HFFc6 (cell line): ENCODE measurements at regions not wholly inside any gene's neighbourhood (a gene's known extent, or its start where the extent isn't known, plus 50 kb on each side); places are given as distances from the start of the nearest gene placed in this dataset.

Experiments
- DNase-seq: peaks from one replicate; pipeline ENCODE4 v3.0.0-alpha.2; 2018
- H3K27ac Mint-ChIP-seq: 2 replicates; pipeline ENCODE4 v1.8.0; 2020; ENCODE audit warnings: mild to moderate bottlenecking, mixed read lengths
- H3K27me3 Mint-ChIP-seq: 2 replicates; pipeline ENCODE4 v1.8.0; 2021; ENCODE audit warnings: mild to moderate bottlenecking, moderate library complexity, mixed read lengths; ENCODE audit not compliant: insufficient read depth
- H3K36me3 Mint-ChIP-seq: 2 replicates; pipeline ENCODE4 v1.8.0; 2021; ENCODE audit warnings: low read depth, mixed read lengths
- H3K4me1 Mint-ChIP-seq: 2 replicates; pipeline ENCODE4 v1.8.0; 2020; ENCODE audit warnings: low read depth, mixed read lengths
- H3K4me3 Mint-ChIP-seq: 2 replicates; pipeline ENCODE4 v1.8.0; 2020; ENCODE audit warnings: mild to moderate bottlenecking, moderate library complexity, mixed read lengths
- H3K9me3 Mint-ChIP-seq: 2 replicates; pipeline ENCODE4 v1.8.0; 2020; ENCODE audit warnings: mild to moderate bottlenecking, mixed read lengths
- TF ChIP-seq, protein P1 (sequence below): fragments of 200-600 bp; sonication (generic); IDR thresholded peaks from 2 replicates; pipeline ENCODE4 v1.5.0; 2021; ENCODE audit warnings: antibody characterized with exemption, mild to moderate bottlenecking

DNA sequence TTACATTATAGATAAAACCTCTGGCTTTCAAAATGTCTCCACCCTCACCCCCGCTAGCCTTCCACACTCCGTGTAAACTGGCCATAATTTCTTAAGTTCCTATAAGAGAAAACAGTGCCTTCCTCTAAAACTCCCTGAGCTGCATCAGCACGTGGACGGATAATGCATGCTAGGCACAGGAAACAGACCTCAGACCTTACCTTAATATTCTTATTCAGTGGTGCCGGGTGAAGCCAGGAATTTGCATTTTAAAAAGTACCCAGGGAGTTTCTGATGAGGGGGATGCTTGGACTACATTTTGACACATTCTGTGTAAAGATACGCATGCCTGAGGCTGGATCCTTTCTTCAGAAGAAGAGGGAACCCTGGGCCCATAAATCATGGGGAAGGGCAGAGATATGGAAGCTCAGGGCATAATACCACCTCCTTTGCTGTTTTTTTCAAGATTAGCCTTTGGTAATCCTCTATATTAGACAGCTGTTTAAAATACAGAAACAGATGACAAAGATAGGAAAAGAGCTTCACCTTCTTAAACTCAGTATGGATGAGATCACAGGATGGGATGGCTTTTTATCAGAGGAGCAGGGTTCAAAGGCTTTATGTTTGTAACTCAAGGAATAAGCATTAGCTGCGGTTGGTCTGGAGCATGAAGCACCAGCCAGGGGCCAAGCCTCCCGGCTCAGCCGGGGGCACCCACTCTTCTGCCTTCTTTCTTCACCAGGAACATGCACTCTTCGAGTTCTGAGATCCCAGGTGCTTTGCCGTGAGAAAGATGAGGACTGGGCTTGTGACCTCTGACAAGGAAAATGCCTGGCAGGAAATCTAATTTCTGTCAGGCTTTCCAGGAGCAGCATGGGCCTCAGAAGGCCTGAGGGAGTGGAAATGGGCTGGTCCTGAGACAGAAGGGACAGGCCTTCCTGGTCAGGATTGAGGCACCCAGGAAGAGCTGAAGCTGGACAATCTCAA lies 218.1 kb upstream of the SOX4 start:
- H3K36me3 Mint-ChIP-seq, result no peaks in the 10 kb centered on the region
- H3K27ac Mint-ChIP-seq, result no peak overlapping the region
- H3K9me3 Mint-ChIP-seq, result peaks cover 4% of the 10 kb centered on the region; the same call in 1 of the 2 replicates
- peaks cover 16% of the 10 kb centered on the region for H3K4me1 Mint-ChIP-seq
- H3K27me3 Mint-ChIP-seq, result peaks cover 9% of the 10 kb centered on the region
- TF ChIP-seq, protein P1, sequence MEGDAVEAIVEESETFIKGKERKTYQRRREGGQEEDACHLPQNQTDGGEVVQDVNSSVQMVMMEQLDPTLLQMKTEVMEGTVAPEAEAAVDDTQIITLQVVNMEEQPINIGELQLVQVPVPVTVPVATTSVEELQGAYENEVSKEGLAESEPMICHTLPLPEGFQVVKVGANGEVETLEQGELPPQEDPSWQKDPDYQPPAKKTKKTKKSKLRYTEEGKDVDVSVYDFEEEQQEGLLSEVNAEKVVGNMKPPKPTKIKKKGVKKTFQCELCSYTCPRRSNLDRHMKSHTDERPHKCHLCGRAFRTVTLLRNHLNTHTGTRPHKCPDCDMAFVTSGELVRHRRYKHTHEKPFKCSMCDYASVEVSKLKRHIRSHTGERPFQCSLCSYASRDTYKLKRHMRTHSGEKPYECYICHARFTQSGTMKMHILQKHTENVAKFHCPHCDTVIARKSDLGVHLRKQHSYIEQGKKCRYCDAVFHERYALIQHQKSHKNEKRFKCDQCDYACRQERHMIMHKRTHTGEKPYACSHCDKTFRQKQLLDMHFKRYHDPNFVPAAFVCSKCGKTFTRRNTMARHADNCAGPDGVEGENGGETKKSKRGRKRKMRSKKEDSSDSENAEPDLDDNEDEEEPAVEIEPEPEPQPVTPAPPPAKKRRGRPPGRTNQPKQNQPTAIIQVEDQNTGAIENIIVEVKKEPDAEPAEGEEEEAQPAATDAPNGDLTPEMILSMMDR, result no peak
- H3K4me3 Mint-ChIP-seq, result no peak overlapping the region
- DNase-seq, result no peak

DNA sequence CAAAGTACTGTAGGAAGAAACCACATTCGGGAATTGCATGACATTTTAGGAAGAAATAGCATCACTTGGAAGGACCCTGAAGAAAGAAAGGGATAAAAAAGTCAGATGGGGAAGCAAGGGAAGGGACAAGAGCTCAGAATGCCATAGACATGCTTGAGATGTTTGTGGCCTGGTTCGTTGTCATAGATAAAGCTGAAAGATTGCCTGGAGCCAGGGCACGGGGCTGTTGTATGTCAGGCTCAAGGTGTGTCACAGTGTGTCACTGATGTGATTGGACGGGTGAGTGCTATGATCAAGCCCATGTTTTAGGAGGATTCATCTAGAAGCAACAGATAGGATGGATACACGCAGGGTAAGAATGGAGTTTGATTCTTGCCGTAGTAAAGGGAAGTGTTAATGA lies 216.2 kb upstream of the SOX4 start:
- H3K9me3 Mint-ChIP-seq, result peaks cover 4% of the 10 kb centered on the region; the same call in 1 of the 2 replicates

DNA sequence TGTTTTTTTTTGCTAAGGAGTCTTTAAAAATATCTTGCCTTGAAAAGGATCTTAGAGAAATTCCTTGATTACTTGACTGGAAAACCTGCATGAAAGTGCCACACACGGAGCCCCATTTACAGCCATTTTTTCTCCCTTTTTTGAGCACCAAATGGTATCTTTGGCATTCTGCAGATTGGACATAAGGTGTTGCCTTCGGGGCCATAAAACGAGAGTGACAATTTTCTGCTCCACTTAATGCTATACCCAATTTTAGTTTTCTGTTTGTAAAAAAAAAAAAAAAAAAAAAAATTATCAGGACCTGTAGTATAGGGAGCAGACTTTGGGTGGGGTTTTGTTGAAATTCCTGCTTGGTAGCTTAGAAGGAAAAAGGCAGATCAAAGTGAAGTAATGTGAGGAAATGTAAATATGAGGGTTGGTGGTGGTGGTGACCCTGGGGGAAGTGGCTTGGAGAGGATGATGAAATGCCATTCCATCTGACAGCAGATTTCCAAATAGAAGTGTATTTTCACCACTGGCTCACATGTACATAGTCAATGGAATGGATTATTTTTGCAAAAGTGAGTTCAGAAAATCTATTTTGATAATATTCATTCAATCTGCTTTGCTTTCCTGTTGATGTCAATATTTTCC lies 212.1 kb upstream of the SOX4 start:
- TF ChIP-seq, protein P1, result no peak
- Mint-ChIP-seq H3K9me3 (peaks cover 4% of the 10 kb centered on the region; the same call in 1 of the 2 replicates), H3K4me3 (no peak overlapping the region), H3K36me3 (no peaks in the 10 kb centered on the region), H3K4me1 (peaks cover 7% of the 10 kb centered on the region; the same call in 1 of the 2 replicates), H3K27me3 (peaks cover 5% of the 10 kb centered on the region), H3K27ac (no peak overlapping the region)
- DNase-seq, result no peak

More for the DNA sequence above, 216.2 kb upstream of the SOX4 start:
- Mint-ChIP-seq H3K4me1 (peaks cover 7% of the 10 kb centered on the region; the same call in 1 of the 2 replicates), H3K27me3 (peaks cover 5% of the 10 kb centered on the region), H3K27ac (no peak overlapping the region), H3K36me3 (no peaks in the 10 kb centered on the region), H3K4me3 (no peak overlapping the region)
- TF ChIP-seq, protein P1, result no peak
- DNase-seq, result no peak

DNA sequence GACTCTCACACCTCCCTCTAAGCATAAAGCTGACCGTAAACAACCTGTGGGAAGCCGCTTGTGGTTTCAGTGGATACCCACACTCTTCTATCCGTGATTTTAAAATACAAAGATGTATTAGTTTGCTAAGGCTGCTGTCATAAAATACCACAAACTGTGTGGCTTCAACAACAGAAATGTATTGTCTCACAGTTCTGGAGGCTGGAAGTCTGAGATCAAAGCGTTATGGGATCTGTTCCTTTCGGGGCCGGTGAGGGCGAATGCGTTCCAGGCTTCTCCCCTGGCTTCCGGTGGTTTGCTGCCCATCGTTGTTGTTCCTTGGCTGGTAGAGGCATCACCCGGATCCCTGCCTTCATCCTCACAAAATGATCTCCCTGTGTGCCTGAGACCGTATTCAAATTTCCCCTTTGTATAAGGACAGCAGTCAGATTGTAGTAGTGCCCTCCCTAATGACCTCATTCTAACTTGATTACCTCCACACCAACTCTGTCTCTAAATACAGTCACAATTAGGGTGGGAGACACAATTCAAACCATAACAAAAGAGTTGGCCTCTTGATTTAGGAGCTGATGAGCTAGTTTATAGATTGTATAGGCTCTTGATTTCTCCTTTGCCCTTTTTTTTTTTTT lies 210.6 kb upstream of the SOX4 start:
- no peak overlapping the region for H3K4me3 Mint-ChIP-seq
- H3K9me3 Mint-ChIP-seq, result no peaks in the 10 kb centered on the region; the same call in 1 of the 2 replicates
- H3K27me3 Mint-ChIP-seq, result peaks cover 5% of the 10 kb centered on the region
- no peak for DNase-seq
- H3K27ac Mint-ChIP-seq, result no peak overlapping the region
- H3K36me3 Mint-ChIP-seq, result no peaks in the 10 kb centered on the region
- TF ChIP-seq, protein P1, result no peak
- no peaks in the 10 kb centered on the region for H3K4me1 Mint-ChIP-seq

DNA sequence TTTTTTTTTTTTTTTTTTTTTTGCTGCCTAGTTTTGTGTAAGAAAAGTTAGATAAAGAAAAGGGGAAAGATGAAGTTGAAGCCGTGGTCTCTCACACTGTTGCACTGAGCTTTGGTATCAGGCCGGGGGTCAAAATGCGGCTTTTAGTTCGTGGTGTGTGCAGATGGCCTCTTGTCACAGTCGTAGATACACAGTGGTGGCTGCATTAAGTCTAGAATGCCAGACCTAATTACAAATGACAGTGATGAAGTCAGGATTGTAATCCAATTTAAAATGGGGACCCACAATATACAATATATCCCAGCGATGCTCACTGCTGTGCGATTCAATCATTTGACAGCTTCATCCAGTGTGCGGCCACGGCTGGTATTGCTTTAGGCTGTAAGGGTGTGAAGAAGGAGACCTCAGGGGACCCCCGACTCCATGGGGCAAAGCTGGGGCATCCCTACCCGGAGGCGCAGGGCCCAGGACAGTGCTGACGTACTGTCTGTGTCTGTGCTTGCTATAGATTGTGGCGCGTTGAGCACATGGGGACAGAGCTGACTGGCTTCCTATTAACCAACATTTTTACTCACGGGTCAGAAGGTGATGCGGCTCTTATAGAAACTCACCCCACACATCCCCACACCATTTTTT lies 210.0 kb upstream of the SOX4 start:
- no peak for DNase-seq
- H3K4me3 Mint-ChIP-seq, result no peak overlapping the region
- H3K27ac Mint-ChIP-seq, result no peak overlapping the region
- H3K4me1 Mint-ChIP-seq, result no peaks in the 10 kb centered on the region
- peaks cover 5% of the 10 kb centered on the region for H3K27me3 Mint-ChIP-seq
- TF ChIP-seq, protein P1, result no peak
- no peaks in the 10 kb centered on the region; the same call in 1 of the 2 replicates for H3K9me3 Mint-ChIP-seq
- H3K36me3 Mint-ChIP-seq, result no peaks in the 10 kb centered on the region
